Suprapubic skin (tissue), 4 donors: ENCODE measurements at regions not wholly inside any gene's neighbourhood (a gene's known extent, or its start where the extent isn't known, plus 50 kb on each side); places are given as distances from the start of the nearest gene placed in this dataset.

Experiments used
- DNase-seq, 2 donors: peaks; one replicate each; pipeline ENCODE4 v3.0.0-alpha.2; 2019; ENCODE audit warnings: low spot score in 2 of 2
- H3K27ac ChIP-seq: fragments of 200-600 bp; sonication (generic); one replicate; pipeline ENCODE4 v1.5.1; 2019
- H3K27me3 ChIP-seq: fragments of 200-600 bp; sonication (generic); one replicate; pipeline ENCODE4 v1.5.1; 2019
- H3K36me3 ChIP-seq: fragments of 200-600 bp; sonication (generic); one replicate; pipeline ENCODE4 v1.5.1; 2019
- H3K4me1 ChIP-seq: fragments of 200-600 bp; sonication (generic); one replicate; pipeline ENCODE4 v1.5.1; 2019
- H3K4me3 ChIP-seq: fragments of 200-600 bp; sonication (generic); one replicate; pipeline ENCODE4 v1.5.1; 2019; ENCODE audit warnings: mild to moderate bottlenecking
- H3K9me3 ChIP-seq: fragments of 200-600 bp; sonication (generic); one replicate; pipeline ENCODE4 v1.5.1; 2019
- CTCF ChIP-seq, 2 donors: fragments of 200-600 bp in 1 of 2; fragments of 450-650 bp in 1 of 2; sonication (generic) in 1 of 2; IDR thresholded peaks; one replicate each; pipeline ENCODE4 v1.5.1; 2016 to 2019; ENCODE audit warnings: antibody characterized with exemption in 2 of 2, mild to moderate bottlenecking in 1 of 2, moderate library complexity in 1 of 2
- EP300 ChIP-seq: sonication (generic); formaldehyde crosslinking; IDR thresholded peaks from one replicate; pipeline ENCODE4 v1.6.1; 2017; ENCODE audit warnings: antibody characterized with exemption
- POLR2A ChIP-seq, 2 donors: fragments of 450-650 bp; IDR thresholded peaks; one replicate each; pipeline ENCODE4 v1.6.1; 2017; ENCODE audit warnings: antibody characterized with exemption in 2 of 2, mild to moderate bottlenecking in 2 of 2, moderate library complexity in 2 of 2
- POLR2AphosphoS5 ChIP-seq, 3 donors: sonication (generic); formaldehyde crosslinking; IDR thresholded peaks; one replicate each; pipeline ENCODE4 v1.6.1; 2017; ENCODE audit warnings: antibody characterized with exemption in 3 of 3
- WGBS: methylation state at CpG from one replicate; pipeline ENCODE4 v1.1.5; 2018; 5-methylcytosine and 5-hydroxymethylcytosine counted together

- no peak for DNase-seq
- H3K4me3 ChIP-seq: no peak overlapping the region
- no peaks in the 10 kb centered on the region for H3K27me3 ChIP-seq
- no peaks in the 10 kb centered on the region for H3K36me3 ChIP-seq
- H3K27ac ChIP-seq: no peak overlapping the region
- no peaks in the 10 kb centered on the region for H3K9me3 ChIP-seq
- H3K4me1 ChIP-seq: peaks cover 4% of the 10 kb centered on the region
- TF ChIP-seq EP300: no peak
- TF ChIP-seq POLR2A (IDR thresholded peaks at IDR 0.05): no peak
- TF ChIP-seq POLR2AphosphoS5 (IDR thresholded peaks at IDR 0.05): no peak
- TF ChIP-seq CTCF (IDR thresholded peaks at IDR 0.05): no peak
- 100% methylated on average over 1 of the region's 1 CpG for WGBS
These were observed 240.1 kb downstream of the ASXL3 start for GRCh38 chr18:33818145-33818544.

DNA sequence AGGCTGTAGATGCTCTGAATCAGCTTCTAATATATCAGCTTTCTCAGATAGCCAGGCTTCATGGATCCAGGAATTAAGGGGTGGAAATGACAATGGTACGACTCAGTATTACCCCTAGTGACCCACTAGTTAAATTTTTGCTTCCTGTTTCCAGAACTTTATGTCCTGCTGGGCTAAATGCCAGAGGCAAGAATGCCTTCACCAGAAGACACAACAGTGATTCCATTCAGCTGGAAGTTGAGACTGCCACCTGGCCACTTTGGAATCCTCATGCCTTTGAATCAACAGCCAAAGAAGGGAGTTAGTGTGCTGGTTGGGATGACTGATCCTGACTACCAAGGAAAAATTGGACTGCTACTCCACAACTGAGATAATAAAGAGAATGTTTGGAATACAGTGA, 239.1 kb downstream of the ASXL3 start:
- no peak for TF ChIP-seq EP300
- no peak for TF ChIP-seq CTCF (IDR thresholded peaks at IDR 0.05)
- TF ChIP-seq POLR2AphosphoS5 (IDR thresholded peaks at IDR 0.05): no peak
- no peak for TF ChIP-seq POLR2A (IDR thresholded peaks at IDR 0.05)
- DNase-seq: no peak
- Histone ChIP-seq H3K4me1 (peaks cover 2% of the 10 kb centered on the region), H3K27ac (no peak overlapping the region), H3K36me3 (no peaks in the 10 kb centered on the region), H3K9me3 (no peaks in the 10 kb centered on the region), H3K27me3 (no peaks in the 10 kb centered on the region), H3K4me3 (no peak overlapping the region)
- WGBS: 67% methylated on average over 1 of the region's 1 CpG

- Histone ChIP-seq H3K9me3 (no peaks in the 10 kb centered on the region), H3K36me3 (no peaks in the 10 kb centered on the region), H3K27me3 (no peaks in the 10 kb centered on the region), H3K4me3 (no peak overlapping the region), H3K27ac (no peak overlapping the region), H3K4me1 (no peaks in the 10 kb centered on the region)
- TF ChIP-seq POLR2A (IDR thresholded peaks at IDR 0.05): no peak
- TF ChIP-seq CTCF (IDR thresholded peaks at IDR 0.05): no peak
- TF ChIP-seq POLR2AphosphoS5 (IDR thresholded peaks at IDR 0.05): no peak
- TF ChIP-seq EP300: no peak
- no peak for DNase-seq
These were observed 236.5 kb downstream of the ASXL3 start for GRCh38 chr18:33814546-33814945.

DNA sequence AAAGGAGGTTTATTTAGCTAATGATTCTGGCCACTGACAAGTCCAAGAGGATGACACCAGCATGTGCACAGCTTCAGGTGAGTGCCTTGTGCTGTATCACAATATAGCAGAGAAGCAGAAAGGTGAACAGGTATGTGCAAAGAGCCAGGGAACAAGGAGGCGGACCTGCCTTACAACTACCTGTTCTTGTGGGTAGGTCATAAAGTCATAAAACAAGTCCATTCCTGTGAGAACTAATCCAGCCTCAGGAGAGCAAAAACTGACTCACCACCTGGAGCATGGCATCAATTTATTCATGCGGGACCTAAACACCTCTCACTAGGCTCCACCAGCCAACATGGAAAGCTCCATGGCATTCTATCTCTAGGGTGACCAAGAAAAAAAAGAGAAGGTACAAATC, 234.2 kb downstream of the ASXL3 start:
- 58% methylated on average over 2 of the region's 2 CpGs for WGBS
- Histone ChIP-seq H3K4me1 (no peaks in the 10 kb centered on the region), H3K4me3 (no peak overlapping the region), H3K9me3 (no peaks in the 10 kb centered on the region), H3K27ac (no peak overlapping the region), H3K36me3 (no peaks in the 10 kb centered on the region), H3K27me3 (no peaks in the 10 kb centered on the region)
- TF ChIP-seq CTCF (IDR thresholded peaks at IDR 0.05): no peak
- TF ChIP-seq POLR2AphosphoS5 (IDR thresholded peaks at IDR 0.05): peak in 1 of 3 donors; percentile 11
- DNase-seq: no peak

DNA sequence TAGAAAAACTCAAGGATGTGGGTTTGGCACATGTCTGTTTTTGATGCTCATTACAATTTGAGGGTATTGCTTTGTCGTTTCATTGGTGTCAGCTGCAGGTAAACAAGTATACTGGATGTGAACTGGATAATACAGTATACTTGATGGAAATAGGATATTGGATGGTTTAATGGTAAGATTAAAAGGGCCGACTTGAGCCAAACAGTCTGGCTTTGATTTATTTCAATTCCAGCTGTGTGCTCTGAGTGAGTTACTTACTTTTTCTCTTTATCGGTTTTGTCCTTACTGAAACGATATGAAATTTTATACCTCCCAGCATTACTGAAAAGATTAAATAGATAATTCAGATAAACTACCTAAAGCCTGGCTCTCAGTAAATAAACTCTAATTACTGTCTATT, 227.6 kb downstream of the ASXL3 start:
- Histone ChIP-seq H3K36me3 (no peaks in the 10 kb centered on the region), H3K9me3 (no peaks in the 10 kb centered on the region), H3K27me3 (no peaks in the 10 kb centered on the region), H3K4me3 (no peak overlapping the region), H3K27ac (no peak overlapping the region), H3K4me1 (no peaks in the 10 kb centered on the region)
- WGBS: 39% methylated on average over 4 of the region's 4 CpGs
- TF ChIP-seq EP300 (no peak), CTCF (IDR thresholded peaks at IDR 0.05) (no peak), POLR2AphosphoS5 (IDR thresholded peaks at IDR 0.05) (no peak), POLR2A (IDR thresholded peaks at IDR 0.05) (no peak)
- no peak for DNase-seq
